ENCODE measurements at regions not wholly inside any gene's neighbourhood (a gene's known extent, or its start where the extent isn't known, plus 50 kb on each side); places are given as distances from the start of the nearest gene placed in this dataset.

DNA sequence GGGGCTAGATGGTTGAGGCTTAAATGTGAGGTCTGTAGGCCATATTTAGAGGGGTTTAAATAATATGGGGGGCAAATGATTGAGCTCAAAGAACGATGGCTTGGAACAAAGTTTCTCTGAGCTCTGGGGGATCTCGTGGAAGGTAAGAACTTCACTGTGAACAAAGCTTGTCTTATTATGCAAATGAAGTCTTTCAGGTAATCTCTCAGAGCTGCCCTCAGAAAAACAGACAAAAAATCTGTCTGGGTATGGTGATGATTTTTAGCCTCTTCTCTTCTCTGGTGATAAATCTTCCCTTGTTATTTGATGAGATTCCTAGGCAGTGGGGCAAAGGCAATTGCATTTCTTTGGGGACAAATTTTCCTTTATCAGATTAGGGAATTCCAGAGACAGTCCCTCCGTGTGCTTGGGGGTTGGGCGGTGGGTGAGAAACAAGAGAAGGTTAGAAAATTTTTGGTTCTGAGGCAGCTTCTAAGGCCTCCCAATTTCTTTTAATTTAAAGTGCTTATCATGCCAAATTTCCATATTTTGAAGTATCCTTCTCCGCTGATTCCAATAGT, 760.4 kb downstream of the TSN start:
- no peak for DNase-seq (ENCODE audit: low read depth)
- no peak overlapping the region for H3K4me3 ChIP-seq (ENCODE audit: low read length)

DNA sequence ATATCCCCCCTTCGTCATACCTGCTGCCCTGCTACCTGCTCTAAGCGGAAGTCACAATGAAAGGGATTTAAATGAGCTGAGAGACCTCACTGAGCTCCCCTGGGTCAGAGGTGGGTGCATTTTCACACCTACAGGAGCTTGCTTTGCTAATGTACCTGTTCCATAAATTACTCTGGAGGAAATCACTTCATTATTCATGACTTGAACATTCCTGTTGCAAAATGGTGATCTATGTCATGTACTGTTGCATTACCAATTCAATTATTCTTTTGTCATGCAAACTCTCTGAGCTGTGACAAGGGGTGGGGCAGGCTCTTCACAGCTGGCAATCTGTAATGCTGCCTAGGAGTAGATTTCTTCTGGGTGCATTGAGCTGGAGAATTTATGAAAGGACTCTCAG, 761.3 kb downstream of the TSN start:
- no peaks in the 10 kb centered on the region for H3K9me3 ChIP-seq (ENCODE audit: control insufficient read depth, low read length)
- no peak overlapping the region for H3K4me3 ChIP-seq (ENCODE audit: low read length)
- no peaks in the 10 kb centered on the region for H3K27me3 ChIP-seq (replicated peaks; ENCODE audit: control insufficient read depth, insufficient read depth, low read length)
- DNase-seq (ENCODE audit: low read depth) = no peak
- H3K4me1 ChIP-seq (ENCODE audit: control insufficient read depth, insufficient read depth, low read length) = no peaks in the 10 kb centered on the region
- no peaks in the 10 kb centered on the region for H3K36me3 ChIP-seq (ENCODE audit: control insufficient read depth, insufficient read depth, low read length, severe bottlenecking)
- no peak overlapping the region for H3K9ac ChIP-seq (ENCODE audit: low read length)

More for the DNA sequence above, 760.4 kb downstream of the TSN start:
- Histone ChIP-seq H3K27me3 (replicated peaks; ENCODE audit: control insufficient read depth, insufficient read depth, low read length) (no peaks in the 10 kb centered on the region), H3K9ac (ENCODE audit: low read length) (no peak overlapping the region), H3K36me3 (ENCODE audit: control insufficient read depth, insufficient read depth, low read length, severe bottlenecking) (no peaks in the 10 kb centered on the region), H3K4me1 (ENCODE audit: control insufficient read depth, insufficient read depth, low read length) (no peaks in the 10 kb centered on the region), H3K9me3 (ENCODE audit: control insufficient read depth, low read length) (no peaks in the 10 kb centered on the region)

DNA sequence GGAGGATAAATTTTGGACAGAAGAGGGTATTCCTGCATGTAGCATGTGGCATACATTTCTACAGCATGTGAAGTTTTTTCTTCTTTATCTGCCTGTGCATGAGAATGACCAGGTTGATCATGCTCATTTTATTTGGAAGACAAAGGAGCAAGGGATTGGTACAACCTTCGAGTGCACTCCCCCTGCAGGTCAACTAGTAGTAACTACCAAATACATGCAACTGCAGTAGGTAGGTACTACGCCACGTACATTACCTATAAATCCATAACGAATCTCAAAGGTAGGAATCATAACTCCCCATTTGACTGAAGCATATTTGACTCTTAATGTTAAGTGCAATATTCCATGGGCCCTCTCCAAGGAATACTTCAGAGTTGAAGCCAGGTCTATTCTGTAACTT, 763.9 kb downstream of the TSN start:
- DNase-seq (ENCODE audit: low read depth) = no peak
- no peaks in the 10 kb centered on the region for H3K4me1 ChIP-seq (ENCODE audit: control insufficient read depth, insufficient read depth, low read length)
- H3K4me3 ChIP-seq (ENCODE audit: low read length) = no peak overlapping the region
- no peak overlapping the region for H3K9ac ChIP-seq (ENCODE audit: low read length)
- no peaks in the 10 kb centered on the region for H3K36me3 ChIP-seq (ENCODE audit: control insufficient read depth, insufficient read depth, low read length, severe bottlenecking)
- H3K27me3 ChIP-seq (replicated peaks; ENCODE audit: control insufficient read depth, insufficient read depth, low read length) = no peaks in the 10 kb centered on the region
- H3K9me3 ChIP-seq (ENCODE audit: control insufficient read depth, low read length) = no peaks in the 10 kb centered on the region

DNA sequence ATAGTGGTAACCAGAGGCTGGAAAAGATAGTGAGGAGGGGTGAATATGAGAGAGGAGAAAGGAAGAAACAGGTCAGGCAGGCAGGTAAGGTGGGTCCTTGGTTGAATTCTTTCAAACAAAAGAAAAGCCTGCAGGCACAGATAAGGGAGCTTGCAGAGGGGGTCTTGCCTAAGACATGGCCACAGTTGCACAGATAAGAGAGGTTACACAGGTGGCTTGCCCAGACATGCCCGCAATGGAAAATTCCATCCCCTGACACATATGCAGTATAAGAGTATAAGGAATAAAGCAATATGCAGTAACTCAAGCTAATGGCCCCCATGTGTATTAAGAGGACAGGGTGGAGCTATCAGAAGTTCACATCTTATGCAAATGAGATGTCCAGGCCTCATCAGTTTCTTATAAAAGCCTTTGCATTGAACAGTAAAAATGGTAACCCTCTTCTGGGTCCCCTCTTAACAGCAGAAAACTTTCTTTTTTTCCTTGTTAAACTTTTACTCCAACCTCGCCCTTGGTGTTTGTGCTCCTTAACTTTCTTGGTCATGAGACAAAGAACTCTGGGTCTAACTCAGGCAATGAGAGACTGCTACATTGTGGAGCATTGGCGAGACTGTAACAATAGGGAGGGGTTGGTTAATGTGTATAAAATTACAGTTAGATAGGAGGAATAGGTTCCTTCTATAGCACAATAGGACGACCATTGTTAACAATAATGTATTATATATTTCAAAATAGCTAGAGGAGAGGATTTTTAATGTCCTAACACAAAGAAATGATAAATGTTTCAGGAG, 764.6 kb downstream of the TSN start:
- Histone ChIP-seq H3K9ac (ENCODE audit: low read length) (no peak overlapping the region), H3K27me3 (replicated peaks; ENCODE audit: control insufficient read depth, insufficient read depth, low read length) (no peaks in the 10 kb centered on the region), H3K4me3 (ENCODE audit: low read length) (no peak overlapping the region), H3K36me3 (ENCODE audit: control insufficient read depth, insufficient read depth, low read length, severe bottlenecking) (no peaks in the 10 kb centered on the region), H3K9me3 (ENCODE audit: control insufficient read depth, low read length) (no peaks in the 10 kb centered on the region), H3K4me1 (ENCODE audit: control insufficient read depth, insufficient read depth, low read length) (no peaks in the 10 kb centered on the region)
- no peak for DNase-seq (ENCODE audit: low read depth)

DNA sequence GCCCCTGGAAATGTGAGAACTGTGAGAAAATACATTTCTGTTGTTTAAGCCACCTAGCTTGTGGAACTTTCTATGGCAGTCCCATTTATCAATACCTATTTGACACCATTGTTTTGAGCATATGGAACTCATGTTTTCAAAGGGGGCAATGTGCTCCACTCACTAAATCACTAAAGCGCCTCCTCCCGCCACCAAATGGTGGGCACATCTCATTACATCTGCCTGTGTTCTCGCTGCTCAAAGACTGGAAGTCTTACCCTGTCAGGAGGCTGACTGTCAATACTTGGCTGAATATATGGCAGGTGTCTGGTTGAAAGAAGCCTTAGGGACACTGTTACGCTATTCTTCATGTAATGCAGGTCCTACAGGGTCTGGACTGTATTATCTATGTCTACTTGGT, 767.7 kb downstream of the TSN start:
- Histone ChIP-seq H3K9ac (ENCODE audit: low read length) (no peak overlapping the region), H3K27me3 (replicated peaks; ENCODE audit: control insufficient read depth, insufficient read depth, low read length) (no peaks in the 10 kb centered on the region), H3K4me3 (ENCODE audit: low read length) (no peak overlapping the region), H3K4me1 (ENCODE audit: control insufficient read depth, insufficient read depth, low read length) (no peaks in the 10 kb centered on the region), H3K36me3 (ENCODE audit: control insufficient read depth, insufficient read depth, low read length, severe bottlenecking) (no peaks in the 10 kb centered on the region), H3K9me3 (ENCODE audit: control insufficient read depth, low read length) (no peaks in the 10 kb centered on the region)
- no peak for DNase-seq (ENCODE audit: low read depth)

DNA sequence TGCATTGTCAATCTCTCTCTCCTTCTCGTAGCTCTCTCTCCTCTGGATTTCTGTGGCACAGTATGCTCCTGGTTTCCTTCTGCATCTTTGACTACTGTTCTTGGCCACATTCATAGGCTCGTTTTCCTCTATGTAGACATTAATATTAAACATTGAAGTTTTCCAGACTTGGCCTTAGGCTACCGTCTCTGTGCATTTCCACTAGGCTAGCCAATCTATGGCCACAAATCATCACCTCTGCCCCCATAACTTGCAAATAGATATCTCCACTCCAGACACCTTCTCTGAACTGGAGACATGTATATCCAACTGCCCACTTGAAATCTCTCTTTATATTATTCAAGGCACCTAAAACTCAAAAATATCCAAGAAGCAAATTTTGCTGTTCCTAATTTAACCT, 768.5 kb downstream of the TSN start:
- H3K36me3 ChIP-seq (ENCODE audit: control insufficient read depth, insufficient read depth, low read length, severe bottlenecking) = no peaks in the 10 kb centered on the region
- no peak for DNase-seq (ENCODE audit: low read depth)
- no peaks in the 10 kb centered on the region for H3K4me1 ChIP-seq (ENCODE audit: control insufficient read depth, insufficient read depth, low read length)
- no peak overlapping the region for H3K4me3 ChIP-seq (ENCODE audit: low read length)
- H3K9me3 ChIP-seq (ENCODE audit: control insufficient read depth, low read length) = no peaks in the 10 kb centered on the region
- H3K9ac ChIP-seq (ENCODE audit: low read length) = no peak overlapping the region
- no peaks in the 10 kb centered on the region for H3K27me3 ChIP-seq (replicated peaks; ENCODE audit: control insufficient read depth, insufficient read depth, low read length)

DNA sequence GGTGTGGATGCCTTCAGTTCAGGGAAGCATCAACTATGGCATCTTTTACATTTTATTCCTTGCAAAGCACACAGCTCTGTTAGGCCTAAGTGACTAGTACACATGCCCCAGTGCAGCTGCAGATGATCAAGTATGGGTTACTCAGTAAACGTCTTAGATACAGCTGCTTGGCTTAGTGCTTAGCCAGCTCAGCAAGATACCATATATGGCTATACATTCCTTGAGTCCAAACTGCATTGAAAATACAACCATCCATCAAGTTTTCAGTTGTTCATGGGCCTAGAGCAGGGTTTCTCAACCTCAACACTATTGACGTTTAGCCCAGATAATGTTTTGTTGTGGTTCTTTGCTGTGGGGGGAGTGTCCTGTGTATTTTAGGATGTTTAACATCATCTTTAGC, 769.9 kb downstream of the TSN start:
- Histone ChIP-seq H3K27me3 (replicated peaks; ENCODE audit: control insufficient read depth, insufficient read depth, low read length) (no peaks in the 10 kb centered on the region), H3K36me3 (ENCODE audit: control insufficient read depth, insufficient read depth, low read length, severe bottlenecking) (no peaks in the 10 kb centered on the region), H3K9me3 (ENCODE audit: control insufficient read depth, low read length) (no peaks in the 10 kb centered on the region), H3K4me1 (ENCODE audit: control insufficient read depth, insufficient read depth, low read length) (no peaks in the 10 kb centered on the region), H3K9ac (ENCODE audit: low read length) (no peak overlapping the region), H3K4me3 (ENCODE audit: low read length) (no peak overlapping the region)
- no peak for DNase-seq (ENCODE audit: low read depth)

DNA sequence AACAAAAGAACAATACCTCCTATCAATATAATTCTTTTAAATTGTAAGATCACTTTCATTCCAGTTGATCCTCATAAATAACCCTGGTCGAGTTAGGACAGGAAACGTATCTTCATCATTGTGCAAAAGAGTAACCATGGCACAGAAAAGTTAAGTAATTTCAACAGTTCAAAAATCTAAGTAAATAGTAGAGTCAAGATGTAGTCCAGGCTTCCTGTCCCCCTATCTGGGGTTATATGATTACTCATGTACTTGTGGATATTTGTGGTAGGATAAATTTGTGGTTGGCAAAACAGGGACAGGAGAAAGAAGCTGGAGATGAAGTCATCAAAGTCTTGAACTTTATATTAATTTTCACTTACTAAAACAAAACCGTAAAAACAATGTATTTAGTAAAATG, 772.6 kb downstream of the TSN start:
- no peak for DNase-seq (ENCODE audit: low read depth)
- H3K9ac ChIP-seq (ENCODE audit: low read length) = no peak overlapping the region
- H3K9me3 ChIP-seq (ENCODE audit: control insufficient read depth, low read length) = no peaks in the 10 kb centered on the region

DNA sequence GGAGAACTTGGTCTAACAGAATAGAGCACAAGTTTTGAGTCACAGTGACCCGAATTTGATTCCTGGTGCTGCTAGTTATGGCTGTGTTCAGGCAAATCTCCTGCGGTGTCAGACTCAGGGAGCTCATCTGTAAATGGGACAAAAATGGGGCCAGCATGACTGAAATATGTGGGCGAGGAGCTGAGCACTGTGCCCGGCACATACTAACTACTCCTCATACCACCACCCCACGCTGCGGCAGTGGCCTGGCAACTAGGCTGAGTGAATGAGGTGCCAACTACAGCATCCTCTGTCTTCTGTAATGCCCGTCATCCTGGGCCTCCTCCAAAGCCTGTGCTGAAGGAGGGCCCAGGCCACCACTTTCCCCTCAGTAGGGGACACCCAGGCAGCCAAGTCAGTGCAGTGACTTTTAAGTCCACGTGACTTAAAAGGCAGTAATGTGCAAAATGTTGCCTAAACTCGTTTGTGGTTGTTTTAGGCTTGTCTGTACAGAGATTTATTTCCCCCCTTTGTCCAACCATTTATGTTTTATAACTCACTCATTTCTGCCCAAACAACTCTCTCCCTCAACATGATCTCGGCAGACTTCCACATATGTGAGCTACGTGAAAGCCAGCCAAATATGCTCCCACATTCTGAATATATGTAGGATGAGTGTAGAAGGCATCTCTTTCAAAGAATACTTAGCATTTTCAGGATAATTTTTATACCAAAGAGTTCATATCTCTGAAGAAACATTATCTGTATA, 773.7 kb downstream of the TSN start:
- no peak for DNase-seq (ENCODE audit: low read depth)
- Histone ChIP-seq H3K4me3 (ENCODE audit: low read length) (no peak overlapping the region), H3K27me3 (replicated peaks; ENCODE audit: control insufficient read depth, insufficient read depth, low read length) (no peaks in the 10 kb centered on the region), H3K9me3 (ENCODE audit: control insufficient read depth, low read length) (no peaks in the 10 kb centered on the region), H3K9ac (ENCODE audit: low read length) (no peak overlapping the region), H3K4me1 (ENCODE audit: control insufficient read depth, insufficient read depth, low read length) (no peaks in the 10 kb centered on the region), H3K36me3 (ENCODE audit: control insufficient read depth, insufficient read depth, low read length, severe bottlenecking) (no peaks in the 10 kb centered on the region)

More for the DNA sequence above, 772.6 kb downstream of the TSN start:
- H3K4me3 ChIP-seq (ENCODE audit: low read length) = no peak overlapping the region
- H3K36me3 ChIP-seq (ENCODE audit: control insufficient read depth, insufficient read depth, low read length, severe bottlenecking) = no peaks in the 10 kb centered on the region
- no peaks in the 10 kb centered on the region for H3K4me1 ChIP-seq (ENCODE audit: control insufficient read depth, insufficient read depth, low read length)
- H3K27me3 ChIP-seq (replicated peaks; ENCODE audit: control insufficient read depth, insufficient read depth, low read length) = no peaks in the 10 kb centered on the region

DNA sequence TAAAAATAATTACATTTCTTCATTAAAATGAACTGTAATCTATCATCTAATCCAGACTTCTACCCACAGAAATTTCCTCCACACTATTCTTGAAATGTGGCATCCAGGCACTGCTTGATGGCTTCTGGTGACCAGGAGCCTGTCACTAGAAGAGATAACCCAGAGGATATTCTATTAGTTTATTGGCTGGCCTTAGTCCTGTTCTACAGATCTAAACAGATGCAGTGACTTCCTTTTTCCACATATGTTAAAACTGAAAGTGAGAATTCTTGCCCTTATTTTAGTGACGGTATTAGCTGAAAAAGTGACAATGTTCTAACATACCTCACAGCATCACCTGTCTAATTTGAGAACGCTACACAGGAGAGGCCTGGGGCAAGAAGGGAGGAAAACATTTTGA, 775.4 kb downstream of the TSN start:
- Histone ChIP-seq H3K4me1 (ENCODE audit: control insufficient read depth, insufficient read depth, low read length) (no peaks in the 10 kb centered on the region), H3K36me3 (ENCODE audit: control insufficient read depth, insufficient read depth, low read length, severe bottlenecking) (no peaks in the 10 kb centered on the region), H3K4me3 (ENCODE audit: low read length) (no peak overlapping the region), H3K9ac (ENCODE audit: low read length) (no peak overlapping the region), H3K27me3 (replicated peaks; ENCODE audit: control insufficient read depth, insufficient read depth, low read length) (no peaks in the 10 kb centered on the region), H3K9me3 (ENCODE audit: control insufficient read depth, low read length) (no peaks in the 10 kb centered on the region)
- DNase-seq (ENCODE audit: low read depth) = no peak

DNA sequence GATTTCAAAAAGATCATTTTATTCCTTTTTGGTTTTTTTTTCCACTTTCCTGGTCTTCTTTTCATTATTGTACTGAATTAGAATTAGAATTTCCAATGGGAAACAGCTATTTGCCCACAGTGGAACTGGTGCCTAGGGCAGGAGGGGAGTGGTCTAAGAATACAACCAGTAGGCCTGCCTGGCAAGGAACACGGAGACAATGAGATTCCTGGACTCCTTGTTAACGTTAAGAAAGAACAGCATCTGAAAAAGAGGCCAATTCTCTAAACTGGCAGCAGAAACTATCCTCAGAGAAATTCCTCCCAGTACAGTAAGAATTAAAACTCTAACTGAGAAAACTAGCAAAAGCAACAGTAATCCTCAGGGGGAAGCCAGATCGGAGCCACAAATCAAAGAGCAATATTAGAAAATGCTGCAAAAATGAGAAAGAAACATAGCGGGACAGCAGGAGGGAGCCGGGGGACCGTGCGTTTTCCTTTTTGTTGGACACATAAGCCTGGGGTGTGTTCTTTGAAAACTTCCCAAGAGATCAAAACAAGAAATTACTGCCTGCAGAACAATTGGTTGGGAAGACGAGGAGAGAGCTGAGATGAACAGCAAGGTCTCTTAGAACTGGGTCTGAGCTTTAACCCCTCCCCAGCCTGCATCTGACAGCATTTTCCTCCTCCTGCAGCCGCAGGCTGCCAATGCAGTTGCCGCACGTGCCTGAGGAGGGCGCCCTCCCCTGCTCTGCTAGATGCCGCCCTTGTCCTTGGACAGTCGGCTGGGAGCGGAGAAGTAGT, 776.0 kb downstream of the TSN start:
- Histone ChIP-seq H3K9ac (ENCODE audit: low read length) (no peak overlapping the region), H3K27me3 (replicated peaks; ENCODE audit: control insufficient read depth, insufficient read depth, low read length) (no peaks in the 10 kb centered on the region), H3K4me1 (ENCODE audit: control insufficient read depth, insufficient read depth, low read length) (no peaks in the 10 kb centered on the region), H3K36me3 (ENCODE audit: control insufficient read depth, insufficient read depth, low read length, severe bottlenecking) (no peaks in the 10 kb centered on the region), H3K9me3 (ENCODE audit: control insufficient read depth, low read length) (no peaks in the 10 kb centered on the region), H3K4me3 (ENCODE audit: low read length) (peak overlapping the region; percentile 58)
- DNase-seq (ENCODE audit: low read depth) = no peak
